Upper lobe of left lung (tissue), 4 donors: ENCODE measurements at regions not wholly inside any gene's neighbourhood (a gene's known extent, or its start where the extent isn't known, plus 50 kb on each side); places are given as distances from the start of the nearest gene placed in this dataset.

Source experiments
- POLR2A ChIP-seq, 4 donors: fragments of 450-650 bp; IDR thresholded peaks; one replicate each; pipeline ENCODE4 v1.5.1; 2016 to 2017; ENCODE audit warnings: antibody characterized with exemption in 4 of 4, mild to moderate bottlenecking in 2 of 4
- POLR2AphosphoS5 ChIP-seq, 2 donors: sonication (generic); formaldehyde crosslinking; IDR thresholded peaks; one replicate each; pipeline ENCODE4 v1.5.1; 2017; ENCODE audit warnings: antibody characterized with exemption in 2 of 2
- TF ChIP-seq, protein P1 (sequence below), 6 experiments: fragments of 450-650 bp in 4 of 6; fragments of 200-600 bp in 2 of 6; sonication (generic) in 2 of 6; IDR thresholded peaks; one replicate each; pipeline ENCODE4 v1.5.1; 2016 to 2019; ENCODE audit warnings: antibody characterized with exemption in 6 of 6

DNA sequence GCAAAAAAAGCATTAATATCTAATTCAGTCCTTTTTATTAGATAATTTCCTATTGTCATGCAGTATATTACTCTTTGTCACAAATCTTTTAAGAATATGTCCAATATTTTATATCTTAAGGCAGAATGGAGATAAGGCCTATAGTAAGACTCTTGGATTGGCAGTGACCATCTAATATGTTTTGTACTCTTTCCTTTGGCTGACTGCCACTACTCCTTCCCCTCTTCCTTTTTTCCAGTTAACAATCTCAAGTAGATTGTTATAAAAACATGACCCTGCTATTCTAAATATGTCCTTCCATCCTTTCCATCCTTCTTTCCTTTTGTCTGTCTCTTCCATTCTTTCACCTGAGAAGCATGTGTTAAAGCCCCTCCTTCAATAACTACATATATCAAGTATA, 92.8 kb upstream of the TMEM168 start:
- TF ChIP-seq POLR2A (IDR thresholded peaks at IDR 0.05), result no peak
- TF ChIP-seq, protein P1, sequence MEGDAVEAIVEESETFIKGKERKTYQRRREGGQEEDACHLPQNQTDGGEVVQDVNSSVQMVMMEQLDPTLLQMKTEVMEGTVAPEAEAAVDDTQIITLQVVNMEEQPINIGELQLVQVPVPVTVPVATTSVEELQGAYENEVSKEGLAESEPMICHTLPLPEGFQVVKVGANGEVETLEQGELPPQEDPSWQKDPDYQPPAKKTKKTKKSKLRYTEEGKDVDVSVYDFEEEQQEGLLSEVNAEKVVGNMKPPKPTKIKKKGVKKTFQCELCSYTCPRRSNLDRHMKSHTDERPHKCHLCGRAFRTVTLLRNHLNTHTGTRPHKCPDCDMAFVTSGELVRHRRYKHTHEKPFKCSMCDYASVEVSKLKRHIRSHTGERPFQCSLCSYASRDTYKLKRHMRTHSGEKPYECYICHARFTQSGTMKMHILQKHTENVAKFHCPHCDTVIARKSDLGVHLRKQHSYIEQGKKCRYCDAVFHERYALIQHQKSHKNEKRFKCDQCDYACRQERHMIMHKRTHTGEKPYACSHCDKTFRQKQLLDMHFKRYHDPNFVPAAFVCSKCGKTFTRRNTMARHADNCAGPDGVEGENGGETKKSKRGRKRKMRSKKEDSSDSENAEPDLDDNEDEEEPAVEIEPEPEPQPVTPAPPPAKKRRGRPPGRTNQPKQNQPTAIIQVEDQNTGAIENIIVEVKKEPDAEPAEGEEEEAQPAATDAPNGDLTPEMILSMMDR (IDR thresholded peaks at IDR 0.05), result no peak
- TF ChIP-seq POLR2AphosphoS5 (IDR thresholded peaks at IDR 0.05), result no peak
